ENCODE measurements at regions not wholly inside any gene's neighbourhood (a gene's known extent, or its start where the extent isn't known, plus 50 kb on each side); places are given as distances from the start of the nearest gene placed in this dataset.

DNA sequence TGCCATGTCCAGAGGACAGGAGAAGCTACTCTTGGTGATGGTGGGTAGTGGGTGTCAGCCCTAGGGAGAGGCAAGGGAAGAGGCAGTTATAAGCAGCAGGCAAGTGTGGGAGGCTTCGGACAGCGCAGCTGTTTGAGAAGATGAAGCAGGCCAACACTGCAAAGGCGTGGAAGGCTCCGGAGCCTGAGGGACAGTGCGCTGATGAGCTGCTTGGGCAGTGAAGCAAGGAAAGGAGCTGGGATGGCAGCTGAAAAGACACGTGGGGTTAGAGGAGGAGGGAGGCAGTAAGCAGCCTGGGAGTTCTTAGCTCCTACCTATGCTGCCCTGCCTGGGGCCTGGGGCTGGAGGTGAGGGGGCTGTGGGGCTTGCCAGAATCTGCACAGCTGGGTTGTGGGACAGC is 50.1 kb upstream of the CRTAC1 start:
- no CpG with 5 or more reads among the region's 6 CpGs for WGBS, 2 donors (ENCODE audit: extremely low coverage in 2 of 2, insufficient read length in 2 of 2, insufficient replicate concordance in 1 of 2)
- H3K4me2 ChIP-seq (ENCODE audit: insufficient read depth, low read length, poor library complexity, severe bottlenecking), result no peak overlapping the region
- H3K14ac ChIP-seq (ENCODE audit: low read length), result peak overlapping the region; percentile 38

More for the DNA sequence above, 50.1 kb upstream of the CRTAC1 start:
- H3K27me3 ChIP-seq (ENCODE audit: control insufficient read depth in 3 of 3, insufficient read depth in 3 of 3, low read depth in 1 of 3, low read length in 3 of 3), result peaks cover 0 to 25% (median 0%) of the 10 kb centered on the region in 3 experiments
- H2BK120ac ChIP-seq (ENCODE audit: low read depth, low read length), result no peak overlapping the region
- no peak overlapping the region for H3K23ac ChIP-seq (ENCODE audit: low read depth, low read length, poor library complexity)
- H3K27ac ChIP-seq (replicated peaks; ENCODE audit: low read length), result no peak overlapping the region
- no peak overlapping the region for H2BK5ac ChIP-seq (ENCODE audit: low read length)
- no peak overlapping the region for H4K8ac ChIP-seq (ENCODE audit: low read depth, low read length)
- H3K79me1 ChIP-seq (ENCODE audit: low read depth, low read length), result no peaks in the 10 kb centered on the region
- H3K9me3 ChIP-seq (replicated peaks in 1 of 2; ENCODE audit: control insufficient read depth in 2 of 2, insufficient read depth in 1 of 2, low read depth in 1 of 2, low read length in 2 of 2), result no peaks in the 10 kb centered on the region
- H3K36me3 ChIP-seq (replicated peaks in 1 of 2; ENCODE audit: control insufficient read depth in 2 of 2, insufficient read depth in 2 of 2, low read length in 2 of 2), result no peaks in the 10 kb centered on the region
- no peak overlapping the region for H3K4ac ChIP-seq (ENCODE audit: low read length)
- no peak for DNase-seq (ENCODE audit: low spot score)
- no peak overlapping the region for H3K18ac ChIP-seq (ENCODE audit: low read length)
- no peak overlapping the region for H2AFZ ChIP-seq (ENCODE audit: low read length)
- H2BK15ac ChIP-seq (ENCODE audit: low read length), result no peak overlapping the region
- H3K9ac ChIP-seq (ENCODE audit: low read depth, low read length, poor library complexity), result no peak overlapping the region
- no peak overlapping the region for H3K4me3 ChIP-seq (ENCODE audit: low read length in 2 of 2)
- H3K4me1 ChIP-seq (ENCODE audit: control insufficient read depth in 2 of 2, insufficient read depth in 1 of 2, low read depth in 1 of 2, low read length in 2 of 2), result no peaks in the 10 kb centered on the region
- no peak overlapping the region for H2AK5ac ChIP-seq (ENCODE audit: low read depth, low read length)
- H4K91ac ChIP-seq (ENCODE audit: low read depth, low read length, poor library complexity), result no peak overlapping the region
- H2BK12ac ChIP-seq (ENCODE audit: low read length), result no peak overlapping the region
